Erythroblast (primary cell): ENCODE measurements at regions not wholly inside any gene's neighbourhood (a gene's known extent, or its start where the extent isn't known, plus 50 kb on each side); places are given as distances from the start of the nearest gene placed in this dataset.
"Not testable (repeated sequence)": the region's sequence is repeated elsewhere in the genome, so short reads cannot be mapped to it uniquely, and the experiment has no call there.

Source experiments
- DNase-seq, 2 experiments: peaks; one replicate each; lab custom pipeline; 2025; lab: John Stamatoyannopoulos, UW
- GATA1 ChIP-seq: IDR thresholded peaks from 2 replicates; pipeline ENCODE4 v1.6.1; 2011; ENCODE audit warnings: low read depth, mild to moderate bottlenecking, control low read depth, low read length, moderate library complexity
- POLR2A ChIP-seq: IDR thresholded peaks from 2 replicates; pipeline ENCODE4 v1.6.1; 2011; ENCODE audit warnings: mild to moderate bottlenecking, low read length

DNA sequence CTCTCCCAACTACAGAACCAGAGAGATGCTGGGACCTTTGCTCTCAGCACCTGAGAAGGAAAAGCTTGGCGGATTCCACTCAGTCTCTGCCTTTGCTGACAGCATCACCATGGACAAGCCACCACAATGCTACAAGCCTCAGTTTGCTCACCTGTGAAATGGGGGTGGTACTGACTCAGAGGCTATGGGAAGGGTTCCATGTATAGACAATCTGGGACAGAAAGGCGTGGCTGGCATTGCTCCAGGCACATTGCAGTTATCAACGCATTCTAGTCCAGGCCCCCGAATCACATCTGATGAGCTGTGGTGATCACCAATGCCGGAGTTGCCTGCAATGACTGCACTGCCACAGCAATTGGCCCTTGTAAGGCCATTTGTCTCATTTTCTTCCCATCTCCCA lies 72.6 kb downstream of the ISX start:
- TF ChIP-seq POLR2A (no peak), GATA1 (no peak)
- DNase-seq = no peak

DNA sequence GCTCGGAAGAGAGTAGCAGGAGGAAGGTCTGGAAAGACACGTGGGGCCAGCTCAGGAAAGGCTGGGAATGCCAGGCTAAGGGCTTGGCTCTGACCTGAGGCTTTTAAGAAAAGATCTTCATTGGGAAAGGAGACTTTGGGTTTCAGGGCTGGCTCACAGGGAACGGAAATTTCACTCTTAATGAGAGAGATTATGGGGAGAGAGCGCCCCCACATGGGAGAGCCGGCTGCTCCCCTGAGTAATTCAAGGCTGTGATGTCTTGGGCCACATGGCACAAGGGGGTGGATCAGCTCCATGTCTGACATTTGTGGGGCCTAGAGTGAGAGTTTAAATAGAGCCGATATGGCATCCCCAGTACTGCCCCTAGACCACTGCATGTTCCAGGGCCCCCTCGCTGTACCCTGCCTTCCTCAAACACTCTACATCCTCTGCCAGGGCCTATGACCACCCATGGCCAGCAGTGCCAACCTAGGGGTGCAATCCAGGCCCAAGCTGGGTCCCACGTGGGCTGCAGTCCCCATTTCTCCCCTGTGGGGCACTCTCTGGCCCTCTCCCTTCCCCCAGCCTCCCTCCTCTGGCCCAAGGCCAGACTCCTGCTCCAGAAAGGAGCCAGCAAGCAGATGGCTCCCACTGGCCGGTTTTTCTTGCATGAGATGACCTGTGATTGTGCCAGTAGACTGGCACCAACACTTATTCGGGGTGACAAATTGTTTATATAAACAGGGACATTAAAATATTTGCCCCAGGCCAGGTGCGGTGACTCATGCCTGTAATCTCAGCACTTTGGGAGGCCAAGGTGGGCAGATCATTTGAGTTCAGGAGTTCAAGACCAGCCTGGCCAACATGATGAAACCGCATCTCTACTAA lies 75.2 kb downstream of the ISX start:
- TF ChIP-seq GATA1 (no peak), POLR2A (no peak)
- peak; percentile 8 to 9 for DNase-seq

DNA sequence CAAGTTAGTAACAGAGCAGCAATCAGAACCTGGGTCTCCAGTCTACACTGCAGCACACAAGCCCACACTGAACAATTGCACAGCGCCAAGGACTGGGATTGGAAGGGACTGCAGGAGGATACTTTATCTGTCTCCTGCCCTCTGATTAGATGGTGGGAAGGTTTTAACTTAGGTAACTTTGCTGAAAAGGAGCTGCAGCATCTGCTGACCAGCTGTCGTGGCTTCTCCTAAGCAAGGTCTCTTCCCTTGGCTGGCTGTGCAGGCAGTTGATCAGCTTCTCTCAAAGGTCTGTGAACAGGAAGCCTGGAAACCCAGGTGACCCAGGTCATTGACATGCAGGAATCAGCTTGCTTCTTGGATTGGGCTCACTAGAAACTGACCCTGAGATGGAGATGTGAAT lies 82.4 kb downstream of the ISX start:
- no peak for DNase-seq
- no peak for TF ChIP-seq GATA1
- TF ChIP-seq POLR2A = no peak

DNA sequence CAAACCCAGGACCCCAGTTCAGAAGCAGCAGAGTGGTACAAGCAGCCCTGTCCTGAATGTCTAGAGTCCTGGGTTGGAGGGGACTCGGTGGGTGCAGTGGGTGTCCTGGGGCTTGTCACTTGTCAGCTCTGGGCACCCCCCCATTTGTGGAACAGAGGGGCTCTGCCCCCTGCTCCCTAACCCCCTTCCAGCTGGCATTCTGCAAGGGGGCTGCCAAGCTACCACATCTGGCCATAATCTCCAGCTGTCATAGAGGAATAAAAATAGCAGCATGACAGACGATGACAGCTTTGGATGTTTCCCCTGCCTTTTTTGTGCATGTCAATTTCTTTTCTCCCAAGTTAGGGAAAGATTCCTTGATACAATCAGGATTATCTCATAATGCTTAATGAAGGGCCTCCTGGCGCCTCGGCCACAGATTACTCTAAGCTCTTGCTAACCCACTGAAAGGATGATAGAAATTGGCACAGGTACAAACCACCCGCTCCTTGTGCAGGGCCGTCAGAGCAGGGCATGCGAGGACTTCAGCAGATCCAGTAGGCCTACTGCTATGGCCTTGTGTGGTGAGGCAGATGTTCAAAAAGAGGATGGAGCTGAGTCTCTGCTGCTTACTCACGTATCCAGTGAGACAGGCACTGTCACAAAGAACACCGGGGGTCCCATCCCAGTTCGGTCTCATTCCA lies 83.0 kb downstream of the ISX start:
- TF ChIP-seq POLR2A (no peak), GATA1 (no peak)

DNA sequence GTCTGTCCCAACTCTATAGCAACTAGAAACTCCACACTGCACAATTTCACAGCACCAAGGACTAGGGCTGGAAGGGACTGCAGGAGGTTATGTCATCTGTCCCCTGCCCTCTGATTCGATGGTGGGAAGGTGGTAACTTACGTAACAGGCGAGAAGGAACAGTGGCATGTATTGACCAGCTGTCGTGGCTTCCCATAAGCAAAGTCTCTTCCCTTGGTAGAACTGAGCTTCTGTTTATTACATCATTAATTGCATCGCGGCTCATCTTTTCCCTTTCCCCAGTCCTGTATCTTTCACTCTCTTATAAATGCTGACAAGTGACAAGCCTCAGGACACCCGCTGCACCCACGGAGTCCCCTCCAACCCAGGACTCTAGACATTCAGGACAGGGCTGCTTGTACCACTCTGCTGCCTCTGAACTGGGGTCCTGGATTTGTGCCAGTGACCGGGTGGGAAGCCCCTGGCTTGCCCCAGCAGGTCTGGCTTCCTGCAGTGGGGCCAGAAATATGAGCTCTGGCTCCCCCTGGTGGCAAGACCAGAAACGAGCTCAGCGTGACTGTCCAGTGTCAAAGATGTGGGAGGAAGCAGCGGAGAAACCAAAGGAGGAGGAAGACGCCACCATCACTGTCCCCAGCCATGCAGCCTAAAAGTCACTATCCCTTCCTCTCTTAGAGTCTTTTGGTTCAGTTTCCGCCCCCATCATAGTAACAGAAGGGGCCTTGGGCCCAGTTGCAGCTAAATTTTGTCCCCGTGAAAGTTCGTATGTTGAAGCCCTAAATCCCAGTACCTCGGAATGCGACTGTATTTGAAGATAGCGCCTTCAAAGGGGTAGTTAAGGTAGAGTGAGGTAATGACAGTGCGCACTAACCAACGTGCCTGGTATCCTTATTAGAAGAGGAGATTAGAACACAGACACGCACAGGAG lies 84.5 kb downstream of the ISX start:
- no peak for TF ChIP-seq GATA1
- TF ChIP-seq POLR2A = no peak
- peak; percentile 53 to 72 for DNase-seq

More for the DNA sequence above, 83.0 kb downstream of the ISX start:
- no peak for DNase-seq

DNA sequence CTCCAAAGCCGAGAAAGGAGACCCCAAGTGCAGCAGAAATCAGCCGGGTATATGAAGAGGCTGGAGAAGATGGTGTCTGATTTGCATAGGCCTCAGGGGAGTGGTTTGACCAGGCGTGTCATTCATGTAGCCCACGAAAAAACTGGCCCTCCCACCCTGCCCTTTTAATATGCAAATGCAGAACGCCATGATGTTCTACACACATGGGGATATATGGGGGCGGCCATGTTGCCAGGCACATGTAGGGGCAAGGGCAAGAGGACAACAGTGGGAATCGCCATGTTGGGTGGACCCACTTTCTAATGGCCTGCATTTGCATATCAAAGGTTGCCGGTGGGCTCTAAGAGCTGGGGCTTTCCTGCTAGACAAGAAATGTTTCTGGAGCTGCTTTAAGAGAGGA lies 86.4 kb downstream of the ISX start:
- TF ChIP-seq POLR2A (no peak), GATA1 (no peak)
- no peak for DNase-seq

DNA sequence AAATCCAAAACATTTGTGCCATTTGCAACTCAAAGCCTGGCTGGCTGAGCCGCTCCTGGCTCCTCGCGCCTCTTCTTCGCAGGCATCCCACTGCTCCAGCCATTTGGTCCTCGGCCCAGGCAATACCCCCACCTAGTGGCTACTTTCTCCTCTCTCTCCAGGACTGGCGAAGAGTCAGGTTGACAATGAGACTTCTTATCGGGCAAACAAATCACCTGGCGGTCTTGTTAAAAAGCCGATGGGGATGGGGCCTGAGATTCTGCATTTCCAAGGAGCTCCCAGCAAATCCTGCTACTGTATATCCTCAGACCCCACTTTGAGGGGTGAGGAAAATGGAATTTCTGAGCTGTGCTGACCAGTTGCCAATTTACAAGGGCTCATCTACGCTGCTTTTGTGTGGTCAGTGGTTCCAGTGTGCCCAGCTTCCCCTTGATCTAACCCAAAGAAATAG lies 89.0 kb downstream of the ISX start:
- peak; percentile 41 to 54 for DNase-seq
- TF ChIP-seq GATA1 (no peak), POLR2A (no peak)

DNA sequence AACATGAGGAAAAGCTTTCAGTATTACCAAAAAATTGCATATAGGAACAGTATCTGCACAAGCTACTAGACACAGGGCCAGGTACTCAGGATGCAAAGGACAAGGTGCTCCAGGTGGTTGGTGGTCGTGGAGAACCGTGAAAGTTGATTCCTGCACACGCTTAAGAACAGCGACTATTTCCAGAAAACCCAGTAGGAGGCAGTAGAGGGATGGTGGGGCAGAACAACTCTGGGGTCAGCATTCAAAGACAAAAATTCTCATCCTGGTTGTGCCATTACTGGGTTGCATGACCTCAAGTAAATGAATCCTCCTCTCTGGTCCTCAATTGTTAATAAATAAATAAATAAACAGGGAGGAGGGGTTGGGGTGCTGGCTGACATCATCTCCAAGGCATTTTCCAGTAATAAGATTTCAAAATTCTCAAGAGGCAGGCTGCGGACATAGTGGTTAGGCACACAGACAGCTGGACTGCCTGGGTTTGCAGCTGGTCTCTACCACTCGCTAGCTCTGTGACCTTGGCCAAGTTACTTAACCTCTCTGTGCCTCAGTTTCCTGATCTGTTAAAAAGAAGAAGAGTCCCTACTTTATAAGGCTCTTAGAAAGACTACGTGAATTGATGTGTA lies 89.6 kb downstream of the ISX start:
- peak; percentile 27 to 33 for DNase-seq
- no peak for TF ChIP-seq POLR2A
- TF ChIP-seq GATA1 = no peak

DNA sequence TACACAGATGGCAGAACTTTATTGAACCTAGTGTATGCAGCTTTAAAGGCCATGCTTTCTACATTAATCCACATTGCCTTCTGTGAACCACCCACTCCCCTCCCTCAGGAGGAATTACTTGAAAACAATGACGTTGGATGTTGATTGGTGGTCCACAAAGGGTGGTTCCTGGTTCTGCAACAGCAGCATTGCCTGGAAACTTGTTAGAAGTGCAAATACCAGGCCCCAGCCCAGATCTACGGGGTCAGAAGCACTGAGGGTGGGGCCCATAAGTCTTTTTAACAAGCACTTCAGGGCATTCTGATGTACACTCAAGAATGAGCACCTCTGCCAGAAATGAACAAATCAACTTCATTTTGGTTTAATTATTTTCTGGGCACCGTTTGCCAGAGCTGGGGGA lies 91.0 kb downstream of the ISX start:
- DNase-seq = no peak
- TF ChIP-seq GATA1 (no peak), POLR2A (no peak)

DNA sequence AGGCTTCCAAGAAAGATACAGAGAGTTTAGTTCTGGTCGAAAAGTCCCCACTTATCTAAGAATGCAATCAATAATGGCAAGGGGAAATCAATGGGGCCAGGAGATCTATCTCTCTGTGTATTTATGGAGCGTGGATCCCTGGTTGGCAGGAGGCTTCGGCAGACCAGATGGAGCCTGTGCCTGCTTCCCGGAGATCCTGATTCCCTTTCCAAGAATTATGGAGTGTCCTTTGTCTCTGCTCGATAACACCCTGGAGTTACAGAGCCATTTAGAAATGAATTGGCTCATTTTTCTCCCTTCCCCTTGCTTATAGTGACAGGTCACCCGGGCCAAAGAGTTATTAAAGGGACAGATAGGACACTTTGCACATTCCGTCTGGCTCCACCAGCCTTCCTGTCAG lies 92.4 kb downstream of the ISX start:
- TF ChIP-seq POLR2A (no peak), GATA1 (no peak)
- DNase-seq = no peak

DNA sequence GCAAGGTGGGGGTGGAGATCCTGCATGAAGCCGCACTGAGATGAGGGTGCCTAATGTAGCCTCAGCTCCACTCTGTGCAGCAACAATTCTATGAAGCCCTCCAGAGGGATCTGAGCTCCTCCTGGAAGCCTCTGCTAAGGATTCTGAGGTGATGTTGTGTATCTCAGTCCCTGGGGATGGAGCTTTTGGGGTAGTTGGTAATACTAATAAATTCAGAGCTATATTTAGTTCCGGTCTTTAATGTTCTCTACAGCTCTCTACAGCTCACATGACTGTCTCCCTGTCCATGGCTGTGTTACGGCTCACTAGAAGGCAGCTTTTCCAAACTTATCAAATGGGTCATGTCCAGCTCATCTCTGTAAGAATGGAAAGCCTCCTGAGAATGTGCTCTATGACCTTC lies 93.4 kb downstream of the ISX start:
- TF ChIP-seq GATA1 (no peak), POLR2A (no peak)
- DNase-seq = no peak

DNA sequence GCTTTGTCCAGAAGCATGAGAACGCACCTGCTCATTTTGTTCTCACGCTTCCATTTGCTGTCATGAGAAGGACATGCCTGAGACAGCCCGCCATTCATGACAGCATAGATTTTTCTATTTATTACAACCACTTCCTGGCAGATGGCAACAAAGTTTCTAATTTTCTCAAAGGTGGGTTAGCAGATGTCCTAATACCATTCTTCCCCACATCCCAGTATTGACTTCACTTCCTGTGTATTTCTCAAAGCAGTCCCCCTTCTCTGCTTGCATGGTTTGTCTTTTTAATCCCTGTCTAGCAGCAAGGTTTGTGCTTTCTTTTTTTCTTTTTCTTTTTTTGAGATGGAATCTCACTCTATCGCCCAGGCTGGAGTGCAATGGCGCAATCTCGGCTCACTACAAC lies 94.3 kb downstream of the ISX start:
- no peak for DNase-seq
- TF ChIP-seq POLR2A (no peak), GATA1 (no peak)

DNA sequence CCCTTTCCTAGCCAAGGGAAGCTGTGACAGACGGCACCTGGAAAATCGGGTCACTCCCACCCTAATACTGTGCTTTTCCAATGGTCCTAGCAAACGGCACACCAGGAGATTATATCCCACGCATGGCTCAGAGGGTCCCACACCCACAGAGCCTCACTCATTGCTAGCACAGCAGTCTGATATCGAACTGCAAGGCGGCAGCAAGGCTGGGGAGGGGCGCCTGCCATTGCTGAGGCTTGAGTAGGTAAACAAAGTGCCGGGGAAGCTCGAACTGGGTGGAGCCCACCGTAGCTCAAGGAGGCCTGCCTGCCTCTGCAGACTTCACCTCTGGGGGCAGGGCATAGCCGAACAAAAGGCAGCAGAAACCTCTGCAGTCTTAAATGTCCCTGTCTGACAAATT lies 91.4 kb upstream of the HMGXB4 start:
- DNase-seq = not testable (repeated sequence)
